HepG2 (cell line): ENCODE measurements at regions not wholly inside any gene's neighbourhood (a gene's known extent, or its start where the extent isn't known, plus 50 kb on each side); places are given as distances from the start of the nearest gene placed in this dataset.

Experiments used
- ATAC-seq: fragments of 200-7000 bp; cut with Tn5 transposase; 3 replicates; pipeline ENCODE4 v1.9.1; 2020; ENCODE audit warnings: mild to moderate bottlenecking, moderate library complexity
- BruUV-seq: library from RNA; stranded (reverse); fragments of 400-500 nt; replicated peaks from 2 replicates; lab custom pipeline; 2021; lab: Mats Ljungman, UMichigan
- CTCF ChIA-PET: fragments of 300-600 bp; formaldehyde crosslinking; extraction: SDS; loops from one replicate; lab custom pipeline; 2021; ENCODE audit warnings: low total read pairs, inconsistent platforms, low intra/inter-chr PET ratio; lab: Yijun Ruan, JAX
- POLR2A ChIA-PET: fragments of 350-600 bp; sonication (Branson Sonifier 250); formaldehyde crosslinking; loops from one replicate; lab custom pipeline; 2020; ENCODE audit warnings: antibody characterized with exemption, inconsistent platforms; lab: Yijun Ruan, JAX
- DNase-seq: peaks from one replicate; pipeline ENCODE4 v3.0.0-alpha.2; 2015; ENCODE audit warnings: low spot score
- FAIRE-seq: peaks from 3 replicates; lab custom pipeline; 2011; peaks lifted over from hg19 to GRCh38; lab: Jason Lieb, UNC
- H2AFZ ChIP-seq: one replicate; pipeline ENCODE4 v1.6.1; 2011; ENCODE audit warnings: low read length, inconsistent platforms
- H3K27ac ChIP-seq: fragments of 300-600 bp; 3 replicates; pipeline ENCODE4 v1.8.0; 2011; ENCODE audit warnings: mixed run types, mild to moderate bottlenecking, mixed read lengths, low read length, inconsistent platforms; ENCODE audit not compliant: insufficient read depth; ENCODE audit errors: extremely low read length
- H3K27me3 ChIP-seq, 2 experiments: fragments of 200-600 bp in 1 of 2; 2 replicates in 1 of 2; 3 replicates in 1 of 2; pipeline versions ENCODE4 v1.6.0 to v1.8.0; 2011; ENCODE audit warnings: low read length in 2 of 2, mild to moderate bottlenecking in 2 of 2, moderate library complexity in 2 of 2, inconsistent platforms in 1 of 2; ENCODE audit not compliant: insufficient read depth in 2 of 2, control insufficient read depth in 1 of 2
- H3K36me3 ChIP-seq, 2 experiments: fragments of 200-600 bp in 1 of 2; replicated peaks in 1 of 2; 2 replicates in 1 of 2; 3 replicates in 1 of 2; pipeline versions ENCODE4 v1.5.1 to v1.8.0; 2011; ENCODE audit warnings: low read length in 2 of 2, inconsistent platforms in 1 of 2; ENCODE audit not compliant: insufficient read depth in 2 of 2, control insufficient read depth in 1 of 2
- H3K4me1 ChIP-seq: 2 replicates; pipeline ENCODE4 v1.5.1; 2012; ENCODE audit warnings: low read length, inconsistent platforms; ENCODE audit not compliant: insufficient read depth
- H3K4me2 ChIP-seq: 2 replicates; pipeline ENCODE4 v1.6.0; 2011; ENCODE audit warnings: low read depth, low read length, inconsistent platforms
- H3K4me3 ChIP-seq, 3 experiments: fragments of 200-600 bp in 1 of 3; sonication (generic), shearing (Covaris generic) in 1 of 3; replicated peaks in 1 of 3; 2 replicates each; pipeline ENCODE4 v1.5.1; 2011 to 2016; ENCODE audit warnings: low read length in 3 of 3, inconsistent platforms in 2 of 3, low read depth in 2 of 3, mild to moderate bottlenecking in 2 of 3, control low read depth in 1 of 3, mixed read lengths in 1 of 3; ENCODE audit not compliant: insufficient read depth in 1 of 3
- H3K79me2 ChIP-seq: one replicate; pipeline ENCODE4 v1.6.1; 2011; ENCODE audit warnings: low read length, inconsistent platforms; ENCODE audit not compliant: insufficient read depth
- H3K9ac ChIP-seq: 2 replicates; pipeline ENCODE4 v1.6.0; 2011; ENCODE audit warnings: mild to moderate bottlenecking, low read depth, low read length, inconsistent platforms; ENCODE audit not compliant: insufficient read depth
- H3K9me3 ChIP-seq: 2 replicates; pipeline ENCODE4 v1.5.1; 2012; ENCODE audit warnings: mild to moderate bottlenecking, low read length
- H4K20me1 ChIP-seq: 2 replicates; pipeline ENCODE4 v1.6.0; 2011; ENCODE audit warnings: inconsistent platforms, mild to moderate bottlenecking, low read length, moderate library complexity; ENCODE audit not compliant: insufficient read depth
- GATAD2A ChIP-seq: IDR thresholded peaks from 2 replicates; pipeline ENCODE4 v1.6.1; 2016
- HOXA3 ChIP-seq: sonication (generic); formaldehyde crosslinking; IDR thresholded peaks from 2 replicates; pipeline ENCODE4 v1.5.0; 2020; ENCODE audit warnings: missing genetic modification reagents
- IKZF5 ChIP-seq: IDR thresholded peaks from 2 replicates; pipeline ENCODE4 v1.6.1; 2018; ENCODE audit warnings: missing genetic modification reagents, mild to moderate bottlenecking, missing compliant biosample characterization
- KDM5B ChIP-seq: sonication (generic); formaldehyde crosslinking; IDR thresholded peaks from 2 replicates; pipeline ENCODE4 v1.4.0; 2020; ENCODE audit warnings: missing genetic modification reagents, mild to moderate bottlenecking, borderline replicate concordance
- REL ChIP-seq: sonication (generic); formaldehyde crosslinking; conservative IDR thresholded peaks from 2 replicates; pipeline ENCODE4 v1.8.0; 2022; ENCODE audit warnings: mild to moderate bottlenecking, missing genetic modification reagents, moderate library complexity
- ZNF124 ChIP-seq: sonication (generic); formaldehyde crosslinking; IDR thresholded peaks from 2 replicates; pipeline ENCODE4 v1.4.0; 2020; ENCODE audit warnings: missing genetic modification reagents
- ZNF251 ChIP-seq: sonication (generic); formaldehyde crosslinking; IDR thresholded peaks from 2 replicates; pipeline ENCODE4 v1.9.0; 2021; ENCODE audit warnings: mild to moderate bottlenecking, missing genetic modification reagents
- ZNF431 ChIP-seq: sonication (generic); formaldehyde crosslinking; IDR thresholded peaks from 2 replicates; pipeline ENCODE4 v1.9.0; 2022; ENCODE audit warnings: missing genetic modification reagents, low read depth, mild to moderate bottlenecking, borderline replicate concordance
- ZNF75D ChIP-seq: sonication (generic); formaldehyde crosslinking; IDR thresholded peaks from 2 replicates; pipeline ENCODE4 v1.8.1; 2023; ENCODE audit warnings: missing genetic modification reagents, mild to moderate bottlenecking, borderline replicate concordance
- WGBS: methylation state at CpG from one replicate; pipeline ENCODE4 v1.1.6; 2017; ENCODE audit warnings: low lambda C conversion rate; 5-methylcytosine and 5-hydroxymethylcytosine counted together
- in situ Hi-C: cut with HindIII; loops from 2 replicates; pipeline ENCODE4 v1.10.0; 2017; ENCODE audit warnings: low pct_unique_long_range_greater_than_20kb; ENCODE audit not compliant: extremely low pct_ligation_motif_present
- intact Hi-C: fragments of 100-400 bp; cut with micrococcal nuclease; formaldehyde crosslinking; loops from one replicate; pipeline ENCODE4 v1.10.0; 2022; ENCODE audit not compliant: unreplicated experiment

- no peak for TF ChIP-seq ZNF251 (CRISPR knock-in tag)
Measured at GRCh38 chr1:98045211-98045766, 124.5 kb upstream of the DPYD start (continued).

- WGBS: 61% methylated on average over 12 of the region's 16 CpGs
- TF ChIP-seq ZNF124 (no peak), GATAD2A (CRISPR knock-in tag) (no peak), KDM5B (CRISPR knock-in tag) (no peak), ZNF75D (CRISPR knock-in tag) (no peak), REL (CRISPR knock-in tag) (no peak), ZNF431 (CRISPR knock-in tag) (no peak), HOXA3 (CRISPR knock-in tag) (no peak), IKZF5 (CRISPR knock-in tag) (no peak)
Measured at GRCh38 chr1:98044766-98045165, 123.9 kb upstream of the DPYD start.

More at GRCh38 chr1:98044766-98045165, 123.9 kb upstream of the DPYD start:
- ChIA-PET POLR2A (no interaction called here), CTCF (no interaction called here)
- no TSS peak for BruUV-seq
- in situ Hi-C loops (no loop called here), intact Hi-C loops (no loop called here)
- Histone ChIP-seq H4K20me1 (no peaks in the 10 kb centered on the region), H3K9me3 (no peaks in the 10 kb centered on the region), H3K27ac (no peak overlapping the region), H3K27me3 (peaks cover 4 to 32% of the 10 kb centered on the region in 2 experiments; a peak in 3 of 5 replicates), H3K4me3 (no peak overlapping the region), H3K4me1 (no peaks in the 10 kb centered on the region), H3K79me2 (no peaks in the 10 kb centered on the region), H3K4me2 (no peak overlapping the region), H3K36me3 (no peaks in the 10 kb centered on the region), H3K9ac (no peak overlapping the region), H2AFZ (no peak overlapping the region)
- FAIRE-seq (no peak), DNase-seq (no peak), ATAC-seq (no peak)
